Brain microvascular endothelial cell (primary cell): ENCODE measurements at regions not wholly inside any gene's neighbourhood (a gene's known extent, or its start where the extent isn't known, plus 50 kb on each side); places are given as distances from the start of the nearest gene placed in this dataset.

Experiments
- DNase-seq: peaks from one replicate; pipeline ENCODE4 v3.0.0-alpha.2; 2020
- H3K27ac ChIP-seq: fragments of 250-450 bp; sonication (Bioruptor Pico); 2 replicates; pipeline ENCODE4 v1.5.1; 2020; ENCODE audit warnings: mild to moderate bottlenecking, moderate library complexity
- H3K27me3 ChIP-seq: fragments of 250-450 bp; sonication (Bioruptor Pico); replicated peaks from 2 replicates; pipeline ENCODE4 v1.5.1; 2020; ENCODE audit warnings: mild to moderate bottlenecking
- H3K36me3 ChIP-seq: fragments of 250-450 bp; sonication (Bioruptor Pico); replicated peaks from 2 replicates; pipeline ENCODE4 v1.5.1; 2020; ENCODE audit warnings: mild to moderate bottlenecking
- H3K4me3 ChIP-seq: 2 replicates; pipeline ENCODE4 v1.5.1; 2011; ENCODE audit warnings: low read depth, mild to moderate bottlenecking, control low read depth, low read length, moderate library complexity
- CTCF ChIP-seq: IDR thresholded peaks from 2 replicates; pipeline ENCODE4 v1.5.1; 2011; ENCODE audit warnings: low read depth, mild to moderate bottlenecking, moderate library complexity, low read length, control low read depth, inconsistent platforms; ENCODE audit errors: missing control alignments
- in situ Hi-C: cut with HindIII; loops from 2 replicates; pipeline ENCODE4 v1.10.0; 2017; ENCODE audit warnings: low sequenced_read_pairs, low pct_ligation_motif_present

- no peak for TF ChIP-seq CTCF
- in situ Hi-C loops: no loop called here
- no peak for DNase-seq
- Histone ChIP-seq H3K36me3 (no peaks in the 10 kb centered on the region), H3K4me3 (no peak overlapping the region), H3K27me3 (no peaks in the 10 kb centered on the region), H3K27ac (no peak overlapping the region)
Measured at GRCh38 chr4:104408878-104409277, 85.8 kb downstream of the CXXC4 start.

GRCh38 chr4:104404361-104404760 lies 90.3 kb downstream of the CXXC4 start:
- H3K27me3 ChIP-seq: no peaks in the 10 kb centered on the region
- TF ChIP-seq CTCF: no peak
- H3K36me3 ChIP-seq: no peaks in the 10 kb centered on the region
- H3K4me3 ChIP-seq: no peak overlapping the region
- H3K27ac ChIP-seq: no peak overlapping the region
- DNase-seq: no peak
- in situ Hi-C loops: no loop called here

GRCh38 chr4:104395168-104395614 lies 99.5 kb downstream of the CXXC4 start:
- in situ Hi-C loops: no loop called here
- no peak overlapping the region for H3K27ac ChIP-seq
- no peaks in the 10 kb centered on the region for H3K27me3 ChIP-seq
- TF ChIP-seq CTCF: no peak
- no peaks in the 10 kb centered on the region for H3K36me3 ChIP-seq
- DNase-seq: no peak
- H3K4me3 ChIP-seq: no peak overlapping the region

- no peak for DNase-seq
- H3K36me3 ChIP-seq: no peaks in the 10 kb centered on the region
- in situ Hi-C loops: no loop called here
- H3K27ac ChIP-seq: no peak overlapping the region
- no peak for TF ChIP-seq CTCF
- H3K4me3 ChIP-seq: no peak overlapping the region
- no peaks in the 10 kb centered on the region for H3K27me3 ChIP-seq
Measured at GRCh38 chr4:104394406-104395167, 100.1 kb downstream of the CXXC4 start.

GRCh38 chr4:104393655-104394324 lies 100.9 kb downstream of the CXXC4 start:
- DNase-seq: no peak
- TF ChIP-seq CTCF: no peak
- Histone ChIP-seq H3K27me3 (no peaks in the 10 kb centered on the region), H3K4me3 (no peak overlapping the region), H3K27ac (no peak overlapping the region), H3K36me3 (no peaks in the 10 kb centered on the region)
- in situ Hi-C loops: no loop called here
